Retinal pigment epithelial cell (primary cell): ENCODE measurements at regions not wholly inside any gene's neighbourhood (a gene's known extent, or its start where the extent isn't known, plus 50 kb on each side); places are given as distances from the start of the nearest gene placed in this dataset.

Experiments
- DNase-seq: peaks from one replicate; pipeline ENCODE4 v3.0.0-alpha.2; 2010; ENCODE audit warnings: low read depth
- H3K4me3 ChIP-seq: 2 replicates; pipeline ENCODE4 v1.5.1; 2011; ENCODE audit warnings: mild to moderate bottlenecking, low read length, control low read depth, moderate library complexity
- TF ChIP-seq, protein P1 (sequence below): conservative IDR thresholded peaks from 2 replicates; pipeline ENCODE4 v1.5.1; 2011; ENCODE audit warnings: low read depth, low read length, control low read depth, inconsistent platforms

DNA sequence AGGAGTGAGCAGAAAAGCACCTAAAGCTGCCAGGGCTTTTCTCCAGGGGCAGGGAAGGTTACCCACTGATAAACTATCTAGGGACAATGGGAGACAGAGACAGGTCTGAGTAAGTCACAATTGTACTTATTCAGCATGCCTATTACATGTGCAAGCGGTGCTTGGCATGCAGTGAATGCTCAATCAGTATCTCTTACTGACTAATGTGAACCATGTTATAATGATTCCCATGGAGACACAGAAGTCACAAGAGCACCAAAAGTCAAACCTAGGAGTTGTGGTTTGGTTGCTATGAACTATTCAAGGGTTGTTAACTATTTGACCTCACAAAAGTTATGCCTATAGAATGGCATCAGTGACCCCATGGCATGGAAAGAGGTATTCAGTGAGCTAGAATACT, 50.0 kb upstream of the RASGRP1 start:
- TF ChIP-seq, protein P1, sequence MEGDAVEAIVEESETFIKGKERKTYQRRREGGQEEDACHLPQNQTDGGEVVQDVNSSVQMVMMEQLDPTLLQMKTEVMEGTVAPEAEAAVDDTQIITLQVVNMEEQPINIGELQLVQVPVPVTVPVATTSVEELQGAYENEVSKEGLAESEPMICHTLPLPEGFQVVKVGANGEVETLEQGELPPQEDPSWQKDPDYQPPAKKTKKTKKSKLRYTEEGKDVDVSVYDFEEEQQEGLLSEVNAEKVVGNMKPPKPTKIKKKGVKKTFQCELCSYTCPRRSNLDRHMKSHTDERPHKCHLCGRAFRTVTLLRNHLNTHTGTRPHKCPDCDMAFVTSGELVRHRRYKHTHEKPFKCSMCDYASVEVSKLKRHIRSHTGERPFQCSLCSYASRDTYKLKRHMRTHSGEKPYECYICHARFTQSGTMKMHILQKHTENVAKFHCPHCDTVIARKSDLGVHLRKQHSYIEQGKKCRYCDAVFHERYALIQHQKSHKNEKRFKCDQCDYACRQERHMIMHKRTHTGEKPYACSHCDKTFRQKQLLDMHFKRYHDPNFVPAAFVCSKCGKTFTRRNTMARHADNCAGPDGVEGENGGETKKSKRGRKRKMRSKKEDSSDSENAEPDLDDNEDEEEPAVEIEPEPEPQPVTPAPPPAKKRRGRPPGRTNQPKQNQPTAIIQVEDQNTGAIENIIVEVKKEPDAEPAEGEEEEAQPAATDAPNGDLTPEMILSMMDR: no peak
- H3K4me3 ChIP-seq: no peak overlapping the region
- DNase-seq: no peak

DNA sequence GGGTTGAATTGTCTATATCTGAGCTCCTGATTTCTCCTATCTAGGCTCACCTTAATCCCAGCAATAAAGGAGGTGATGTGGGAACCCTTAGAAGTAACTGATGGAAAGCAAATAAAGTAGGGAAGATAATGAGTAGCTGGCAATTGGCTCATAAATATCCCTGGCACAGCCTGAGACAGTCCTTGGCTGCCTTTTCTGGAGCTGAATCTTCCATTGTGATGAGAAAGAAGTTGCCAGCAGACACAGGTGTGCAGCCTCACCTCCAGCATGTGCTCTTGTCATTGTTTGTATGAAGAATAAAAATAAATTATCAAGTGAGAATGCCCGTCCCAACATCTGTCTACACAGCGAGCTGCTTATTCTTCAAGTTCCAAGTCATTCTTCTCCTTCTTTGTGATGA, 53.2 kb upstream of the RASGRP1 start:
- no peak overlapping the region for H3K4me3 ChIP-seq
- DNase-seq: no peak
- TF ChIP-seq, protein P1: no peak

DNA sequence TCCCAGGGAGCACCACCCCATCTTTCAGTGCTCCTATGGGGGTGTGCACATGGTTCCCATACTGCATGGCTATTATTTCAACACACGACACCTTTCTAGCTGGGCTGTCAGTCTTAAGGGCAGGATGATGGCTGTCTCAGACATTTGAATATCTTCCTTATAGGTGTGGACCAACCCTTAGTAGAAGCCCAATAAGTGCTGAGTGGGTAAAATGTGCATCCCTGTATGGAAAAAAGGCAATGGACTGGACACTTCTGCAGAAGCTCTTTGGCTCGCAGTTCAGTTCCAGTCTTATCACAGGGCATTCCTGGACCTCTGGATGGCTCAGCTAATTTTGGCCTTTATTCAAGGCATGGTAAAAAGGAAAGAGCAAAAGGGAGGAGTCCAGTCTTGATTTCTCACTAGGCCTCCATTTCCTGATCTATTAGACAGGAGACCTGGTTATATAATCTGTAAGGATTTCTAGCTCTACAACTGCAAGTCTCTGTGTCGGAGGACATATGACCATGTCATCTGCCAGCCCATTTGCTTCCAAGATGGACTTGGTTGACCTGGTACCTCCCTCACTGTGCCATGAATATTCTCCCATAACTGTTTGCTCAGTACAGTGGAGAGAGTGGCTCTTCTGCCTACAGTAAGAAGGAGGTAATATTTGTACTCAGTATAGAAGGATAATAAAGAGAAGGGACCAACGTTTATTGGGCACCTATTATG, 53.8 kb upstream of the RASGRP1 start:
- TF ChIP-seq, protein P1: no peak
- H3K4me3 ChIP-seq: no peak overlapping the region

DNA sequence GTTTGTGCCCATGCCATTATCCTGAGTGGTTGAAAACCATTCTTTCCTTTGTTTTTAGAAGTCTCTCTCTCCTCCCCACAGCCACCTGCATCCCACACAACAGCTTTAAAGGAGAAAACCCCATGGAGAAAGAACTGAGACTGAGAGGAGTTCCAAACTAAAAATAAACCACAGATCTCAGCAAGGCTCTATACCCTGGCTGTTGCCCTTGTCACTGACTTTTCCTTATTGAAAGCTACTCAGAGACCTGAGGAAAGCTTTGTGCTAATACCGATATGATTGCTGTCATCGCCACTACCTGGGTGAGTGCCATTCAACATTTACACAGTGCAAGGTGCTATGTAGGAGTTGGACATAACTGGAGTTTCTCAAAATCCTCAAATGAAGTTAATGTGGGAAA, 55.5 kb upstream of the RASGRP1 start:
- TF ChIP-seq, protein P1: no peak
- DNase-seq: no peak
- H3K4me3 ChIP-seq: no peak overlapping the region

More for the DNA sequence above, 53.8 kb upstream of the RASGRP1 start:
- no peak for DNase-seq

DNA sequence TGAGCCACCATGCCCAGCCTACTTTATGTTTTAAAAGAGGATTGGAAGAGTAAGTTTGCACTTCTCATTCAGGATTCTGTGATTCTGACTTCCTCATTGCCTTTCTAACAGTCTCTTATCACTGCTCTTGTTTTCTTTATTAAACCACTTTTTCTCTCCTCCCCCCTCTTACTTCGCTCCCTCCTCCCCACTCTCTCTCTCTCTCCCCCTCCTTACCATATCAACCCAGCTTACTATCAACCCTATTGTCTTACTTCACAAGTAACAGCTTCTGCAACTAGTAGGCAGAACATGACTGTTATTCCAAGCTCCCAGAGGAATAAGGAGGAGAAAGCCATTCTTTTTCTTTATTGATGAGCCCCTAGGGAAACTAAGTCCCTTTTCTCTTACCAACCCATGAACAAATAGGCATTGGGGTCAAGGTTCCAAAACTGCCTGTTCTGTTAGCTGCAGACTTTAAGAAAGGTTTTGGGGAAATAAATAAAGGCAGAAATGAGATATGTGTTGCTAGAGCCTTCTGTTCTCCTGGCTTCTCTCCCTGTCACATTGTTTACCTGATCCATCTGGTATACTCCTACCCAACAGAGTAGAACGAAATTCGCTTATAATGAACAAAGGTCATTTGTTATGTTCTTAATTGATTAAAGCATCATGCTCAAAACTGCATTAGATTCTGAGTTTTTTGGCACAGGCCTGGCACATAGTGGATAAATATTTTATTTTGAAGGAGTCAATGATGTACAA, 56.4 kb upstream of the RASGRP1 start:
- DNase-seq: no peak
- no peak overlapping the region for H3K4me3 ChIP-seq
- TF ChIP-seq, protein P1: no peak

DNA sequence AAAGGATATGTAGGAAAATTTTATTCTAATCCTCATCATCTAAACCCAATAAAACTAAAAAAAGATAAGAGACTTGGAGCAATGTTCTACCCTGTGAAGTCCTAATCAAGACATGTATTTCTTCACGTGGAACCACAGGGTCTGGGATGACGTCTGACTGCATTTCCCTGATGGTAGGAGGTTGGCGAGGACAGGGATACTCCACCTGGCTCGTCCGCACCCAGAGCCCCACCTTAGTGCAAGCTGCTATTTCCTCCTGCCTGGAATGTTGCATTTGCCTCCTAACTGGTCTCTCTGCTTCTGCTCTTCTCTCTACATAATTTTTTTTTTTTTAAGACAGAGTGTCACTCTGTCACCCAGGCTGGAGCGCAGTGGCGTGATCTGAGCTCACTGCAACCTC, 57.7 kb upstream of the RASGRP1 start:
- H3K4me3 ChIP-seq: no peak overlapping the region
- DNase-seq: no peak
- TF ChIP-seq, protein P1: no peak

DNA sequence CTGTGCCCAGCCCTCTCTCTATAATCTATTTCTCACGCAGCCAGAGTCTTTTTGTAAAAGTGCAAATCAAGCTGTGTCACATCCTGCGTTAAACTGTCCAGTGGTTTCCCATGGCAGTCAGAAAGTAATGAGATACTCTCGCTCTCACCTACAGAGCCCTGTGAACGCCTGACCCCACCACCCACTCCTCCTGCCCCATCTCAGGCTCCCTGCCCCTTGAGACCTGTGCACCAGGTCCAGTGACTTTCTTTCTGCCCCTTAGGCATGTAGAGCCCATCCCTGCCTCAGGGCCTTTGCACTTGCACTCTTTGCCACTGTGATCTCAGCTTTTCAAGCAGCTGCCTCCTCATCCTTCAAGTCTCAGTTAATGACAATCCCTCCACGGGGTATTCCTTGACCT, 58.3 kb upstream of the RASGRP1 start:
- DNase-seq: no peak
- no peak overlapping the region for H3K4me3 ChIP-seq
- TF ChIP-seq, protein P1: no peak
